HG02943 (cell line): ENCODE measurements at regions not wholly inside any gene's neighbourhood (a gene's known extent, or its start where the extent isn't known, plus 50 kb on each side); places are given as distances from the start of the nearest gene placed in this dataset.
"Not testable (repeated sequence)": the region's sequence is repeated elsewhere in the genome, so short reads cannot be mapped to it uniquely, and the experiment has no call there.

Experiments used
- ATAC-seq: cut with Tn5 transposase; IDR thresholded peaks from one replicate; pipeline ENCODE4 v1.9.1; 2021; ENCODE audit warnings: mild to moderate bottlenecking, low read depth, moderate library complexity; ENCODE audit not compliant: unreplicated experiment

DNA sequence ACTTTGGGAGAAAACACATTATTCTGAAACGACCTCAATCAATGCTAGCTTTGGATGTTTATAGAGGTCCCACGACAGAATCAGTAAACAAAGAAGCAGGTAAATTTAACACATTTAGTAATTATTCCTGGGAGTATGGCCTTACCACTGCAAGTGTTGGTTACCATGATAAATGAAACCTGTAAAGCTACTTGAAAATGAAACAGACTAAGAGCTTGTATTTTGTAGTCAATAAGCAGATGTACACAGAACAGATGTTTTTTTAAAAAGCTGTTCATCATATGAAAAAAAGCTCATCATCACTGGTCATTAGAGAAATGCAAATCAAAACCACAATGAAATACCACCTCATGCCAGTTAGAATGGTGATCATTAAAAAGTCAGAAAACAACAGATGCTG lies 295.3 kb upstream of the XYLT1 start:
- ATAC-seq, result no peak

GRCh38 chr16:17759451-17760390 lies 289.0 kb upstream of the XYLT1 start:
- no peak for ATAC-seq

- no peak for ATAC-seq
Observed at GRCh38 chr16:17757808-17758207, 287.0 kb upstream of the XYLT1 start.

DNA sequence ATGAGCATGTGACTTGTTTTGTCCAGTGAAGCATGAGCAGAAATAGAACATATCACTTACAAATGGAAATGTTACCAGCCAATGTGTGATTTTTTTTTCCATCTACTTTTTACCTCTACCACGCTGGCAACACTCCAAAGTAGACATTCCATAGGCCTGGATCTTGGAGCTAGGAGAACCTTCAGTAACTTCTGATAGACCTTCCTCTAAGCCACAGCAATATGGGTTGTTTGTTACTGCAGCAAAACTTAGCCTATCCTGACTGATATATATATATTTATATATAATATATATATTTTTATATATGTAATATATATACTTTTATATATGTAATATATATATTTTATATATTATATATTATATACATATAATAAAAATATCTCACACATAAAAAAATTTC lies 284.4 kb upstream of the XYLT1 start:
- ATAC-seq, result no peak

DNA sequence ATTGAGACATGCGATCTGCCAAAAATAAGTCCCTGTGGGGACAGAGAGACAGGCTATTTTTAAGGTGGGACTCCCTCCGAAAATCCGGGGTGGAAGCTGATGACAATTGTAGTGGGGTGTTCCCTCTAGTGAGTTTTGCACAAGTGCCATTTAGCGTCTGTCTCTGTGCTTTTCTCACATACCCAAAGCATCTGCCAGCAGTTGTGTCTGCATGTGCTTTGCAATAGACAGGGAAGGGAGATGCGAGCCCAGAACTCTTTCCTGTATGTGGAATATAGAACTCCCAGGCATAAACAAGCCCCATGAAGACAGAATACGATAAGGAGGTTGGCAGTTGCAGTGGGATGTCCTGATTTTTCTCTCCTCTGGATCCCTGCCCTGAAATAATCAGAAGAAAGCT lies 282.7 kb upstream of the XYLT1 start:
- no peak for ATAC-seq

- no peak for ATAC-seq
Observed at GRCh38 chr16:17749706-17750105, 278.9 kb upstream of the XYLT1 start.

DNA sequence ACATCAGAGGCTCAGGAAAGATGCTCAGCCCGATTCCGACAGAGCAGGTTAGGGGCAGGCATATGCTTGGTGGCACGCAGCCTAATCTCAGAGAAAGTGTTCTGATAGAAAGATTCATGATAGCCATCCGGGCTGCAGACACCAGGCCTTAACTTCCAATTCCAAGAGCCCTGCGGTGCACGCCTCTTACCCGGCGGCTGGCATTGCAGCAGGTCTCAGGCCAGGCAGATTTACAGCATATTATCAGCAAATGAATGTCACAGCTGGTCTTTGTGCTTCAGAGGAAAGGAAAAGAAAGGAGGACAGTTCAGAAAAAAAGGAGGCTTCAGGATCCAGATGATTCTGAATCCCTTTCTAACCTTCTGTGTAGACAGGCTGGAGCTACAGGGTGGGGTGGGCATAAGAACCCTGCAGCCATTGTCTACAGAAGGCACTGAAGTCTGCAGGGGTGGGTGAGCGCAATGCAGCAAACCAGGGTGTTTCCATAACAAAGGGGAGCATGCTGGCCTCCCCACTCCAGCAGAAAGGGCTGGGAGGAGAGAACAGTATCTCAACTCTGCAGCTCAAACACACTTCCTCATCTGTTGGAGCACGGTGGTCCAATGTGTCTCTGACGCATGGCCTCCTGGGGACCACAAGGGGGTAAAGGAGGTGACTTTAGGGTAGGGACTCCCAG lies 277.4 kb upstream of the XYLT1 start:
- no peak for ATAC-seq

GRCh38 chr16:17747081-17747756 lies 276.5 kb upstream of the XYLT1 start:
- ATAC-seq, result no peak

DNA sequence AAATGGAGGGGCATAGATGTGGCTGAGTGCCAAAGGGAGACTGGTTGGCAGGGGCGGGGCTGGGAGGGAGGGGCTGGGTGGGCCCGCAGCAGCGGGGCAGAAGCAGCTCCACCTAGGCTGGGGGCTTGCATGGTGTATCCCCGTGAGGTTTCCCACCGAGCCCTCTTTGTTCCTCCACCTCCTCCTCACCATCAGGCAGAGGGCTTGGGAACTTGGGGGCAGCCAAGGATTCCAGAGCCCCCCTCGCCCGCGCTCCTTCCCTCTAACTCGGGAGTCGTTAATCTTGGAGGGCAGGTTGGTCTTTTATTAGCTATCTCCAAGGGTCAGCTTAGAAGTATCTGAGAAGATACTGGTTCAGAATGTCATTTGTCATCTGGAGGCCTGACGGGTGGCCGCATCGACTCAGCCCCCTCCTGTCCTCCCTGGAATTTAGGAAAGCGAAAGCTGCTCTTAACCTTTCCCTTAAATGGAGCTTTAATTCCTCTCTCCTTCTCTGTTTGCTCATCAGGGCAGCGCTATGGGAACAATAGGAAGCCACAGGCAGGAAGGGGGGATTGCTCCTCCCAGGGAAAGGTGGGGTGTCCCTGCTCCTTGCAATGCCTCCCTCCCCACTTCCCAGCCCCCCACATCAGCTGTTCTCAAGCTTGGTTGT lies 274.3 kb upstream of the XYLT1 start:
- ATAC-seq, result no peak

- ATAC-seq, result no peak
Observed at GRCh38 chr16:17743578-17743977, 272.8 kb upstream of the XYLT1 start.

DNA sequence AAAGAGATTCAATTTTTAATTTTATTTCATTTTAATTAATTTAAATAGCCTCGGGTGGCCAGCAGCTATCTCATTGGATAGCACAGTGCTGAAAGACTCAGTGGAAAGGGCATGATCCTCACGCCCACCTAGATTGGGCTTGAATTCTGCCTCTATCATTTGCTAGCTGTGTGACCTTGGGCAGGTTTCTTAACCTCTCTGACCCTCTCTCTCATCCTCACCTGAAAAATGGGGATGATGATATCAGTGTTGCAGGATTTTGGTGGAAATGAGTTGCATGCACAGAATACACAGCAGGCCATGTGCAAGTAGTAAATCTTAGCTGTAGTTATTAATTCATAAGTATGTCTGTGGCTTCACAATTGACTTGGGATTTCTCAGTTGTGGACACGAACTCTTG lies 272.4 kb upstream of the XYLT1 start:
- ATAC-seq, result no peak

DNA sequence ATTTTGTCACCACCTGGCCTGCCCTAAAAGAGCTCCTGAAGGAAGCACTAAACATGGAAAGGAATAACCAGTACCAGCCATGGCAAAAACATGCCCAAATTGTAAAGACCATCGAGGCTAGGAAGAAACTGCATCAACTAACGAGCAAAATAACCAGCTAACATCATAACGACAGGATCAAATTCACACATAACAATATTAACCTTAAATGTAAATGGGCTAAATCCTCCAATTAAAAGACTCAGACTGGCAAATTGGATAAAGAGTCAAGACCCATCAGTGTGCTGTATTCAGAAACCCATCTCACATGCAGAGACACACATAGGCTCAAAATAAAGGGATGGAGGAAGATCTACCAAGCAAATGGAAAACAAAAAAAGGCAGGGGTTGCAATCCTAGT lies 264.3 kb upstream of the XYLT1 start:
- not testable (repeated sequence) for ATAC-seq

- no peak for ATAC-seq
Observed at GRCh38 chr16:17729820-17730219, 259.1 kb upstream of the XYLT1 start.

- no peak for ATAC-seq
Observed at GRCh38 chr16:17728196-17728595, 257.4 kb upstream of the XYLT1 start.

- no peak for ATAC-seq
Observed at GRCh38 chr16:17724242-17724898, 253.6 kb upstream of the XYLT1 start.

GRCh38 chr16:17723531-17724134 lies 252.9 kb upstream of the XYLT1 start:
- no peak for ATAC-seq

- ATAC-seq, result no peak
Observed at GRCh38 chr16:17718495-17718894, 247.7 kb upstream of the XYLT1 start.

GRCh38 chr16:17705847-17706246 lies 235.1 kb upstream of the XYLT1 start:
- no peak for ATAC-seq

GRCh38 chr16:17696616-17697015 lies 225.9 kb upstream of the XYLT1 start:
- ATAC-seq, result no peak

- no peak for ATAC-seq
Observed at GRCh38 chr16:17692484-17692883, 221.7 kb upstream of the XYLT1 start.
